SK-N-SH treated with all-trans-retinoic acid at 6 μM for 48 hours (cell line): ENCODE measurements at regions not wholly inside any gene's neighbourhood (a gene's known extent, or its start where the extent isn't known, plus 50 kb on each side); places are given as distances from the start of the nearest gene placed in this dataset.

Experiments used
- ATAC-seq: fragments of 200-7000 bp; cut with Tn5 transposase; 3 replicates; pipeline ENCODE4 v1.9.1; 2020; ENCODE audit warnings: mild to moderate bottlenecking, moderate library complexity
- ARNTL ChIP-seq: fragments of 450-650 bp; formaldehyde crosslinking; IDR thresholded peaks from 2 replicates; pipeline ENCODE4 v1.5.0; 2020; ENCODE audit warnings: low read depth, mild to moderate bottlenecking, moderate library complexity, borderline replicate concordance
- BACH2 ChIP-seq: fragments of 250-450 bp; sonication (Bioruptor Pico); IDR thresholded peaks from 2 replicates; pipeline ENCODE4 v1.9.0; 2021; ENCODE audit warnings: mild to moderate bottlenecking, borderline replicate concordance
- CREB5 ChIP-seq: fragments of 250-450 bp; sonication (Bioruptor Pico); IDR thresholded peaks from 2 replicates; pipeline ENCODE4 v1.5.1; 2020; ENCODE audit warnings: low read depth, mild to moderate bottlenecking, moderate library complexity
- CSDC2 ChIP-seq: fragments of 250-450 bp; sonication (Bioruptor Pico); IDR thresholded peaks from 2 replicates; pipeline ENCODE4 v1.5.0; 2020; ENCODE audit warnings: mild to moderate bottlenecking, moderate library complexity
- CSRNP3 ChIP-seq: fragments of 250-450 bp; sonication (Bioruptor Pico); IDR thresholded peaks from 2 replicates; pipeline ENCODE4 v1.5.1; 2021; ENCODE audit warnings: mild to moderate bottlenecking, moderate library complexity
- ESRRG ChIP-seq: fragments of 250-450 bp; sonication (Bioruptor Pico); IDR thresholded peaks from 2 replicates; pipeline ENCODE4 v1.6.1; 2021; ENCODE audit warnings: mild to moderate bottlenecking
- GLIS3 ChIP-seq: fragments of 250-450 bp; sonication (Bioruptor Pico); IDR thresholded peaks from 2 replicates; pipeline ENCODE4 v1.5.0; 2020; ENCODE audit warnings: mild to moderate bottlenecking, moderate library complexity
- ISL1 ChIP-seq: fragments of 250-450 bp; sonication (Bioruptor Pico); IDR thresholded peaks from 2 replicates; pipeline ENCODE4 v2.1.2; 2022; ENCODE audit warnings: mild to moderate bottlenecking, moderate library complexity
- OSR1 ChIP-seq: fragments of 250-450 bp; sonication (Bioruptor Pico); IDR thresholded peaks from 2 replicates; pipeline ENCODE4 v1.8.0; 2022; ENCODE audit warnings: moderate library complexity, mild to moderate bottlenecking, inconsistent platforms
- PATZ1 ChIP-seq: fragments of 250-450 bp; sonication (Bioruptor Pico); IDR thresholded peaks from 2 replicates; pipeline ENCODE4 v1.8.0; 2020; ENCODE audit warnings: mild to moderate bottlenecking, moderate library complexity, borderline replicate concordance
- POU6F1 ChIP-seq: fragments of 250-450 bp; sonication (Bioruptor Pico); IDR thresholded peaks from 2 replicates; pipeline ENCODE4 v1.8.0; 2021; ENCODE audit warnings: low read depth, mild to moderate bottlenecking, moderate library complexity, borderline replicate concordance
- RARB ChIP-seq: fragments of 250-450 bp; sonication (Bioruptor Pico); IDR thresholded peaks from 2 replicates; pipeline ENCODE4 v1.8.0; 2021; ENCODE audit warnings: mild to moderate bottlenecking, moderate library complexity
- SNAI2 ChIP-seq: fragments of 250-450 bp; sonication (Bioruptor Pico); IDR thresholded peaks from 2 replicates; pipeline ENCODE4 v1.5.0; 2020; ENCODE audit warnings: mild to moderate bottlenecking, moderate library complexity
- TCF4 ChIP-seq: fragments of 250-450 bp; sonication (Bioruptor Pico); IDR thresholded peaks from 2 replicates; pipeline ENCODE4 v1.8.0; 2021; ENCODE audit warnings: mild to moderate bottlenecking, moderate library complexity, borderline replicate concordance
- TOX ChIP-seq: fragments of 250-450 bp; sonication (Bioruptor Pico); IDR thresholded peaks from 2 replicates; pipeline ENCODE4 v1.8.0; 2021; ENCODE audit warnings: mild to moderate bottlenecking, moderate library complexity, borderline replicate concordance
- TSHZ2 ChIP-seq: fragments of 250-450 bp; sonication (Bioruptor Pico); IDR thresholded peaks from 2 replicates; pipeline ENCODE4 v1.5.0; 2020; ENCODE audit warnings: mild to moderate bottlenecking, moderate library complexity
- ZC3H10 ChIP-seq: fragments of 250-450 bp; sonication (Bioruptor Pico); IDR thresholded peaks from 2 replicates; pipeline ENCODE4 v1.5.1; 2021; ENCODE audit warnings: mild to moderate bottlenecking, moderate library complexity
- ZNF565 ChIP-seq: fragments of 450-650 bp; formaldehyde crosslinking; conservative IDR thresholded peaks from 2 replicates; pipeline ENCODE4 v1.5.0; 2020; ENCODE audit warnings: low read depth, mild to moderate bottlenecking, moderate library complexity
- ZNF8 ChIP-seq: fragments of 450-650 bp; formaldehyde crosslinking; IDR thresholded peaks from 2 replicates; pipeline ENCODE4 v1.5.0; 2020; ENCODE audit warnings: mild to moderate bottlenecking, moderate library complexity

- TF ChIP-seq BACH2 (no peak), ZNF8 (CRISPR knock-in tag) (no peak), ZNF565 (CRISPR knock-in tag) (no peak), ISL1 (CRISPR knock-in tag) (no peak)
- ATAC-seq: no peak
Measured at GRCh38 chr3:43968465-43968864, 273.2 kb upstream of the TOPAZ1 start.

GRCh38 chr3:43969944-43970343 lies 271.7 kb upstream of the TOPAZ1 start:
- no peak for TF ChIP-seq CREB5 (CRISPR knock-in tag)
- no peak for TF ChIP-seq ARNTL (CRISPR knock-in tag)
- no peak for TF ChIP-seq ZNF565 (CRISPR knock-in tag)
- no peak for TF ChIP-seq ZC3H10 (CRISPR knock-in tag)
- no peak for TF ChIP-seq TOX (CRISPR knock-in tag)
- TF ChIP-seq CSDC2 (CRISPR knock-in tag): no peak
- TF ChIP-seq TCF4 (CRISPR knock-in tag): no peak
- no peak for TF ChIP-seq PATZ1 (CRISPR knock-in tag)
- no peak for TF ChIP-seq ZNF8 (CRISPR knock-in tag)
- no peak for TF ChIP-seq POU6F1
- TF ChIP-seq TSHZ2 (CRISPR knock-in tag): no peak
- TF ChIP-seq ESRRG (CRISPR knock-in tag): no peak
- no peak for TF ChIP-seq ISL1 (CRISPR knock-in tag)
- TF ChIP-seq RARB (CRISPR knock-in tag): no peak
- ATAC-seq: no peak

- TF ChIP-seq SNAI2 (CRISPR knock-in tag) (no peak), OSR1 (no peak), CSRNP3 (no peak), TOX (CRISPR knock-in tag) (no peak), CREB5 (CRISPR knock-in tag) (no peak), TCF4 (CRISPR knock-in tag) (no peak)
- ATAC-seq: no peak
Measured at GRCh38 chr3:43970351-43970750, 271.3 kb upstream of the TOPAZ1 start.

GRCh38 chr3:43970920-43971319 lies 270.8 kb upstream of the TOPAZ1 start:
- ATAC-seq: no peak
- no peak for TF ChIP-seq POU6F1
- no peak for TF ChIP-seq GLIS3 (CRISPR knock-in tag)
- TF ChIP-seq CREB5 (CRISPR knock-in tag): no peak
- TF ChIP-seq ZNF565 (CRISPR knock-in tag): no peak
- TF ChIP-seq CSDC2 (CRISPR knock-in tag): no peak
- no peak for TF ChIP-seq ISL1 (CRISPR knock-in tag)
- no peak for TF ChIP-seq BACH2
